WTC11 (cell line): ENCODE measurements at regions not wholly inside any gene's neighbourhood (a gene's known extent, or its start where the extent isn't known, plus 50 kb on each side); places are given as distances from the start of the nearest gene placed in this dataset.

Experiments used
- ATAC-seq: fragments of 200-7000 bp; cut with Tn5 transposase; 2 replicates; pipeline ENCODE4 v1.10.0; 2021; ENCODE audit warnings: mild to moderate bottlenecking, moderate library complexity
- CTCF ChIA-PET: fragments of 300-600 bp; sonication (Branson Sonifier 250); formaldehyde crosslinking; loops from one replicate; lab custom pipeline; 2021; ENCODE audit warnings: antibody characterized with exemption; lab: Charles Lee
- POLR2A ChIA-PET: fragments of 350-600 bp; sonication (Branson Sonifier 250); formaldehyde crosslinking; loops from one replicate; lab custom pipeline; 2021; ENCODE audit warnings: antibody characterized with exemption; lab: Charles Lee
- DNase-seq: peaks from one replicate; pipeline ENCODE4 v3.0.0; 2021; ENCODE audit warnings: low spot score
- H3K27ac Mint-ChIP-seq: 2 replicates; pipeline ENCODE4 v1.8.0; 2021; ENCODE audit warnings: mixed read lengths
- H3K27me3 Mint-ChIP-seq: 2 replicates; pipeline ENCODE4 v1.8.0; 2021; ENCODE audit warnings: low read depth, mild to moderate bottlenecking, moderate library complexity, mixed read lengths
- H3K36me3 Mint-ChIP-seq: 2 replicates; pipeline ENCODE4 v1.8.0; 2021; ENCODE audit warnings: mixed read lengths
- H3K4me1 Mint-ChIP-seq: 2 replicates; pipeline ENCODE4 v1.8.0; 2022; ENCODE audit warnings: mixed read lengths
- H3K4me3 Mint-ChIP-seq: 2 replicates; pipeline ENCODE4 v1.8.0; 2021; ENCODE audit warnings: mild to moderate bottlenecking, moderate library complexity, mixed read lengths
- H3K9me3 Mint-ChIP-seq: 2 replicates; pipeline ENCODE4 v1.8.0; 2021; ENCODE audit warnings: mixed read lengths
- AR ChIP-seq: fragments of 250-450 bp; sonication (Bioruptor Pico); IDR thresholded peaks from 2 replicates; pipeline ENCODE4 v1.9.0; 2021; ENCODE audit warnings: mild to moderate bottlenecking
- ARID4B ChIP-seq: sonication (generic); formaldehyde crosslinking; IDR thresholded peaks from 2 replicates; pipeline ENCODE4 v1.8.0; 2023; ENCODE audit warnings: missing genetic modification reagents, mild to moderate bottlenecking, borderline replicate concordance
- EMX1 ChIP-seq: fragments of 250-450 bp; sonication (Bioruptor Pico); IDR thresholded peaks from 2 replicates; pipeline ENCODE4 v1.8.0; 2021; ENCODE audit warnings: mild to moderate bottlenecking
- HMGA2 ChIP-seq: fragments of 250-450 bp; sonication (Bioruptor Pico); IDR thresholded peaks from 2 replicates; pipeline ENCODE4 v1.4.0; 2021; ENCODE audit warnings: mild to moderate bottlenecking, moderate library complexity
- MYBL2 ChIP-seq: sonication (generic); formaldehyde crosslinking; IDR thresholded peaks from 2 replicates; pipeline ENCODE4 v1.8.1; 2023; ENCODE audit warnings: mild to moderate bottlenecking, moderate library complexity, missing genetic modification reagents
- NR2C2 ChIP-seq: sonication (generic); formaldehyde crosslinking; IDR thresholded peaks from 2 replicates; pipeline ENCODE4 v1.8.0; 2022; ENCODE audit warnings: mild to moderate bottlenecking, missing genetic modification reagents
- OVOL2 ChIP-seq: fragments of 250-450 bp; sonication (Bioruptor Pico); IDR thresholded peaks from 2 replicates; pipeline ENCODE4 v1.9.0; 2021; ENCODE audit warnings: mild to moderate bottlenecking, borderline replicate concordance
- RORB ChIP-seq: fragments of 250-450 bp; sonication (Bioruptor Pico); IDR thresholded peaks from 2 replicates; pipeline ENCODE4 v1.9.0; 2021; ENCODE audit warnings: mild to moderate bottlenecking
- SOX15 ChIP-seq: fragments of 250-450 bp; sonication (Bioruptor Pico); IDR thresholded peaks from 2 replicates; pipeline ENCODE4 v1.9.0; 2021; ENCODE audit warnings: mild to moderate bottlenecking
- TEAD1 ChIP-seq: sonication (generic); formaldehyde crosslinking; IDR thresholded peaks from 2 replicates; pipeline ENCODE4 v1.8.0; 2022; ENCODE audit warnings: mild to moderate bottlenecking, missing genetic modification reagents
- ZNF138 ChIP-seq: sonication (generic); formaldehyde crosslinking; conservative IDR thresholded peaks from 2 replicates; pipeline ENCODE4 v1.8.1; 2022; ENCODE audit warnings: mild to moderate bottlenecking, moderate library complexity, missing genetic modification reagents
- ZNF396 ChIP-seq: fragments of 250-450 bp; sonication (Bioruptor Pico); IDR thresholded peaks from 2 replicates; pipeline ENCODE4 v1.8.0; 2021; ENCODE audit warnings: mild to moderate bottlenecking, moderate library complexity, borderline replicate concordance
- ZNF671 ChIP-seq: fragments of 250-450 bp; sonication (Bioruptor Pico); IDR thresholded peaks from 2 replicates; pipeline ENCODE4 v1.8.0; 2021; ENCODE audit warnings: mild to moderate bottlenecking
- TF ChIP-seq, protein P1 (sequence below): sonication (generic); formaldehyde crosslinking; IDR thresholded peaks from 2 replicates; pipeline ENCODE4 v1.8.0; 2023; ENCODE audit warnings: missing genetic modification reagents
- TF ChIP-seq, protein P2 (sequence below): sonication (generic); formaldehyde crosslinking; IDR thresholded peaks from 2 replicates; pipeline ENCODE4 v1.8.1; 2022; ENCODE audit warnings: low read depth, mild to moderate bottlenecking, moderate library complexity, missing genetic modification reagents, borderline replicate concordance
- TF ChIP-seq, protein P3 (sequence below): fragments of 250-450 bp; sonication (Bioruptor Pico); IDR thresholded peaks from 2 replicates; pipeline ENCODE4 v1.9.0; 2021; ENCODE audit warnings: mild to moderate bottlenecking, borderline replicate concordance
- TF ChIP-seq, protein P4 (sequence below): sonication (generic); formaldehyde crosslinking; IDR thresholded peaks from 2 replicates; pipeline ENCODE4 v1.8.1; 2023; ENCODE audit warnings: mild to moderate bottlenecking, missing genetic modification reagents, borderline replicate concordance

- TF ChIP-seq, protein P1, sequence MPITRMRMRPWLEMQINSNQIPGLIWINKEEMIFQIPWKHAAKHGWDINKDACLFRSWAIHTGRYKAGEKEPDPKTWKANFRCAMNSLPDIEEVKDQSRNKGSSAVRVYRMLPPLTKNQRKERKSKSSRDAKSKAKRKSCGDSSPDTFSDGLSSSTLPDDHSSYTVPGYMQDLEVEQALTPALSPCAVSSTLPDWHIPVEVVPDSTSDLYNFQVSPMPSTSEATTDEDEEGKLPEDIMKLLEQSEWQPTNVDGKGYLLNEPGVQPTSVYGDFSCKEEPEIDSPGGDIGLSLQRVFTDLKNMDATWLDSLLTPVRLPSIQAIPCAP (CRISPR knock-in tag), result no peak
- TF ChIP-seq, protein P2, sequence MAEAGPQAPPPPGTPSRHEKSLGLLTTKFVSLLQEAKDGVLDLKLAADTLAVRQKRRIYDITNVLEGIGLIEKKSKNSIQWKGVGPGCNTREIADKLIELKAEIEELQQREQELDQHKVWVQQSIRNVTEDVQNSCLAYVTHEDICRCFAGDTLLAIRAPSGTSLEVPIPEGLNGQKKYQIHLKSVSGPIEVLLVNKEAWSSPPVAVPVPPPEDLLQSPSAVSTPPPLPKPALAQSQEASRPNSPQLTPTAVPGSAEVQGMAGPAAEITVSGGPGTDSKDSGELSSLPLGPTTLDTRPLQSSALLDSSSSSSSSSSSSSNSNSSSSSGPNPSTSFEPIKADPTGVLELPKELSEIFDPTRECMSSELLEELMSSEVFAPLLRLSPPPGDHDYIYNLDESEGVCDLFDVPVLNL (CRISPR knock-in tag), result no peak
- TF ChIP-seq TEAD1 (no peak), ARID4B (CRISPR knock-in tag) (no peak), HMGA2 (CRISPR knock-in tag) (no peak), NR2C2 (CRISPR knock-in tag) (no peak), ZNF671 (CRISPR knock-in tag) (no peak), RORB (no peak), ZNF138 (CRISPR knock-in tag) (no peak), SOX15 (CRISPR knock-in tag) (no peak), MYBL2 (no peak), OVOL2 (no peak), AR (no peak), EMX1 (no peak), ZNF396 (CRISPR knock-in tag) (no peak)
- TF ChIP-seq, protein P3, sequence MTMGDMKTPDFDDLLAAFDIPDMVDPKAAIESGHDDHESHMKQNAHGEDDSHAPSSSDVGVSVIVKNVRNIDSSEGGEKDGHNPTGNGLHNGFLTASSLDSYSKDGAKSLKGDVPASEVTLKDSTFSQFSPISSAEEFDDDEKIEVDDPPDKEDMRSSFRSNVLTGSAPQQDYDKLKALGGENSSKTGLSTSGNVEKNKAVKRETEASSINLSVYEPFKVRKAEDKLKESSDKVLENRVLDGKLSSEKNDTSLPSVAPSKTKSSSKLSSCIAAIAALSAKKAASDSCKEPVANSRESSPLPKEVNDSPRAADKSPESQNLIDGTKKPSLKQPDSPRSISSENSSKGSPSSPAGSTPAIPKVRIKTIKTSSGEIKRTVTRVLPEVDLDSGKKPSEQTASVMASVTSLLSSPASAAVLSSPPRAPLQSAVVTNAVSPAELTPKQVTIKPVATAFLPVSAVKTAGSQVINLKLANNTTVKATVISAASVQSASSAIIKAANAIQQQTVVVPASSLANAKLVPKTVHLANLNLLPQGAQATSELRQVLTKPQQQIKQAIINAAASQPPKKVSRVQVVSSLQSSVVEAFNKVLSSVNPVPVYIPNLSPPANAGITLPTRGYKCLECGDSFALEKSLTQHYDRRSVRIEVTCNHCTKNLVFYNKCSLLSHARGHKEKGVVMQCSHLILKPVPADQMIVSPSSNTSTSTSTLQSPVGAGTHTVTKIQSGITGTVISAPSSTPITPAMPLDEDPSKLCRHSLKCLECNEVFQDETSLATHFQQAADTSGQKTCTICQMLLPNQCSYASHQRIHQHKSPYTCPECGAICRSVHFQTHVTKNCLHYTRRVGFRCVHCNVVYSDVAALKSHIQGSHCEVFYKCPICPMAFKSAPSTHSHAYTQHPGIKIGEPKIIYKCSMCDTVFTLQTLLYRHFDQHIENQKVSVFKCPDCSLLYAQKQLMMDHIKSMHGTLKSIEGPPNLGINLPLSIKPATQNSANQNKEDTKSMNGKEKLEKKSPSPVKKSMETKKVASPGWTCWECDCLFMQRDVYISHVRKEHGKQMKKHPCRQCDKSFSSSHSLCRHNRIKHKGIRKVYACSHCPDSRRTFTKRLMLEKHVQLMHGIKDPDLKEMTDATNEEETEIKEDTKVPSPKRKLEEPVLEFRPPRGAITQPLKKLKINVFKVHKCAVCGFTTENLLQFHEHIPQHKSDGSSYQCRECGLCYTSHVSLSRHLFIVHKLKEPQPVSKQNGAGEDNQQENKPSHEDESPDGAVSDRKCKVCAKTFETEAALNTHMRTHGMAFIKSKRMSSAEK (CRISPR knock-in tag), result no peak
- TF ChIP-seq, protein P4, sequence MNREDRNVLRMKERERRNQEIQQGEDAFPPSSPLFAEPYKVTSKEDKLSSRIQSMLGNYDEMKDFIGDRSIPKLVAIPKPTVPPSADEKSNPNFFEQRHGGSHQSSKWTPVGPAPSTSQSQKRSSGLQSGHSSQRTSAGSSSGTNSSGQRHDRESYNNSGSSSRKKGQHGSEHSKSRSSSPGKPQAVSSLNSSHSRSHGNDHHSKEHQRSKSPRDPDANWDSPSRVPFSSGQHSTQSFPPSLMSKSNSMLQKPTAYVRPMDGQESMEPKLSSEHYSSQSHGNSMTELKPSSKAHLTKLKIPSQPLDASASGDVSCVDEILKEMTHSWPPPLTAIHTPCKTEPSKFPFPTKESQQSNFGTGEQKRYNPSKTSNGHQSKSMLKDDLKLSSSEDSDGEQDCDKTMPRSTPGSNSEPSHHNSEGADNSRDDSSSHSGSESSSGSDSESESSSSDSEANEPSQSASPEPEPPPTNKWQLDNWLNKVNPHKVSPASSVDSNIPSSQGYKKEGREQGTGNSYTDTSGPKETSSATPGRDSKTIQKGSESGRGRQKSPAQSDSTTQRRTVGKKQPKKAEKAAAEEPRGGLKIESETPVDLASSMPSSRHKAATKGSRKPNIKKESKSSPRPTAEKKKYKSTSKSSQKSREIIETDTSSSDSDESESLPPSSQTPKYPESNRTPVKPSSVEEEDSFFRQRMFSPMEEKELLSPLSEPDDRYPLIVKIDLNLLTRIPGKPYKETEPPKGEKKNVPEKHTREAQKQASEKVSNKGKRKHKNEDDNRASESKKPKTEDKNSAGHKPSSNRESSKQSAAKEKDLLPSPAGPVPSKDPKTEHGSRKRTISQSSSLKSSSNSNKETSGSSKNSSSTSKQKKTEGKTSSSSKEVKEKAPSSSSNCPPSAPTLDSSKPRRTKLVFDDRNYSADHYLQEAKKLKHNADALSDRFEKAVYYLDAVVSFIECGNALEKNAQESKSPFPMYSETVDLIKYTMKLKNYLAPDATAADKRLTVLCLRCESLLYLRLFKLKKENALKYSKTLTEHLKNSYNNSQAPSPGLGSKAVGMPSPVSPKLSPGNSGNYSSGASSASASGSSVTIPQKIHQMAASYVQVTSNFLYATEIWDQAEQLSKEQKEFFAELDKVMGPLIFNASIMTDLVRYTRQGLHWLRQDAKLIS (CRISPR knock-in tag), result no peak
- no peak overlapping the region for H3K27ac Mint-ChIP-seq
- no peaks in the 10 kb centered on the region for H3K27me3 Mint-ChIP-seq
- CTCF ChIA-PET, result no interaction called here
- H3K36me3 Mint-ChIP-seq, result no peaks in the 10 kb centered on the region
- H3K9me3 Mint-ChIP-seq, result peaks cover 7% of the 10 kb centered on the region; the same call in 1 of the 2 replicates
- POLR2A ChIA-PET, result no interaction called here
- no peak for DNase-seq
- no peak for ATAC-seq
- no peak overlapping the region for H3K4me3 Mint-ChIP-seq
- H3K4me1 Mint-ChIP-seq, result no peaks in the 10 kb centered on the region
Measured at GRCh38 chr9:31554941-31555340, 829.5 kb upstream of the ACO1 start.
